A549 (cell line): ENCODE measurements at regions not wholly inside any gene's neighbourhood (a gene's known extent, or its start where the extent isn't known, plus 50 kb on each side); places are given as distances from the start of the nearest gene placed in this dataset.

Experiments used
- CBX2 ChIP-seq: fragments of 200-600 bp; sonication (generic); IDR thresholded peaks from 2 replicates; pipeline ENCODE4 v1.6.1; 2016; ENCODE audit warnings: low read depth, mild to moderate bottlenecking, borderline replicate concordance
- POLR2A ChIP-seq: IDR thresholded peaks from 2 replicates; pipeline ENCODE4 v1.6.1; 2012; ENCODE audit warnings: mild to moderate bottlenecking, low read length
- SMC3 ChIP-seq: fragments of >200 bp; sonication (Bioruptor Twin); formaldehyde crosslinking; IDR thresholded peaks from 3 replicates; pipeline ENCODE4 v1.6.1; 2018; ENCODE audit warnings: inconsistent platforms
- ZFP36 ChIP-seq: fragments of 450-650 bp; IDR thresholded peaks from 2 replicates; pipeline ENCODE4 v1.6.1; 2014; ENCODE audit warnings: borderline replicate concordance; ENCODE audit not compliant: partially characterized antibody
- TF ChIP-seq, protein P1 (sequence below): fragments of >200 bp; sonication (Bioruptor Twin); formaldehyde crosslinking; IDR thresholded peaks from 3 replicates; pipeline ENCODE4 v1.5.1; 2016
- TF ChIP-seq, protein P2 (sequence below): IDR thresholded peaks from 2 replicates; pipeline ENCODE4 v1.6.1; 2012

DNA sequence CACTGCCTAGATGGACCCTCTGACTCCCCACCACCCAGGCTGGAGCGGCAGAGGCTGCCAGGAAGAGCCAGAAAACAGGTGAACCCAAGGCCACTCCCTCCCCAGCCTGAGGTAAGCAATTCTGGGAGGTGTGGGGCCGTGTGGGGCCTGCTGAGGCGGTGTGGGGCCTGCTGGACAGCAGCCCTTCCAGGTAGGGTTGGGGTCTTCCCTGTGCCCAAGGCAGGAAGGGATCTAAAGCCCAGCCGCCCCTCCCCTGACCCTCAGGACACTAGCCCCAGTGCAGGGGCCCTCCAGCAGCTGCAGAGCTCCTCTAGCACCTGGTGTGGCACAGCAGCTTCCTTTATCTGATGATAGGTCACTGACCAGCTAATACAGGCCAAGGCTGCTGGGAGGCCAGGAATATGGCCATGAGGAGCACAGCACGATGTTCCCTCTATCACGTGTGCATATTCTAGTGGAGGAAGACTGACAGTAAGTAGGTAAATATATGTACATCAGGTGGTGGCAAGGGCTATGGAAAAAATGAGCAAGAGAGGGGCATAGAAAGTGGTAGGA, 86.9 kb downstream of the IER5 start:
- TF ChIP-seq, protein P1, sequence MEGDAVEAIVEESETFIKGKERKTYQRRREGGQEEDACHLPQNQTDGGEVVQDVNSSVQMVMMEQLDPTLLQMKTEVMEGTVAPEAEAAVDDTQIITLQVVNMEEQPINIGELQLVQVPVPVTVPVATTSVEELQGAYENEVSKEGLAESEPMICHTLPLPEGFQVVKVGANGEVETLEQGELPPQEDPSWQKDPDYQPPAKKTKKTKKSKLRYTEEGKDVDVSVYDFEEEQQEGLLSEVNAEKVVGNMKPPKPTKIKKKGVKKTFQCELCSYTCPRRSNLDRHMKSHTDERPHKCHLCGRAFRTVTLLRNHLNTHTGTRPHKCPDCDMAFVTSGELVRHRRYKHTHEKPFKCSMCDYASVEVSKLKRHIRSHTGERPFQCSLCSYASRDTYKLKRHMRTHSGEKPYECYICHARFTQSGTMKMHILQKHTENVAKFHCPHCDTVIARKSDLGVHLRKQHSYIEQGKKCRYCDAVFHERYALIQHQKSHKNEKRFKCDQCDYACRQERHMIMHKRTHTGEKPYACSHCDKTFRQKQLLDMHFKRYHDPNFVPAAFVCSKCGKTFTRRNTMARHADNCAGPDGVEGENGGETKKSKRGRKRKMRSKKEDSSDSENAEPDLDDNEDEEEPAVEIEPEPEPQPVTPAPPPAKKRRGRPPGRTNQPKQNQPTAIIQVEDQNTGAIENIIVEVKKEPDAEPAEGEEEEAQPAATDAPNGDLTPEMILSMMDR: no peak
- TF ChIP-seq POLR2A (no peak), CBX2 (no peak), ZFP36 (no peak), SMC3 (no peak)
- TF ChIP-seq, protein P2, sequence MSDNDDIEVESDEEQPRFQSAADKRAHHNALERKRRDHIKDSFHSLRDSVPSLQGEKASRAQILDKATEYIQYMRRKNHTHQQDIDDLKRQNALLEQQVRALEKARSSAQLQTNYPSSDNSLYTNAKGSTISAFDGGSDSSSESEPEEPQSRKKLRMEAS: no peak
